Activated naive CD8-positive, alpha-beta T cell treated with anti-CD3 and anti-CD28 coated beads for 36 hours (primary cell): ENCODE measurements at regions not wholly inside any gene's neighbourhood (a gene's known extent, or its start where the extent isn't known, plus 50 kb on each side); places are given as distances from the start of the nearest gene placed in this dataset.
"Not testable (repeated sequence)": the region's sequence is repeated elsewhere in the genome, so short reads cannot be mapped to it uniquely, and the experiment has no call there.

ENCODE experiments used
- DNase-seq: peaks from one replicate; pipeline ENCODE4 v3.0.0; 2021
- H3K27ac Mint-ChIP-seq: one replicate; pipeline ENCODE4 v1.8.0; 2022; ENCODE audit warnings: mild to moderate bottlenecking, moderate library complexity, mixed read lengths
- H3K27me3 Mint-ChIP-seq: one replicate; pipeline ENCODE4 v1.8.0; 2022; ENCODE audit warnings: mild to moderate bottlenecking, mixed read lengths
- H3K36me3 Mint-ChIP-seq: one replicate; pipeline ENCODE4 v1.8.0; 2021; ENCODE audit warnings: mild to moderate bottlenecking, mixed read lengths
- H3K4me1 Mint-ChIP-seq: one replicate; pipeline ENCODE4 v1.8.0; 2021; ENCODE audit warnings: mixed read lengths
- H3K4me3 Mint-ChIP-seq: one replicate; pipeline ENCODE4 v1.8.0; 2022; ENCODE audit warnings: mild to moderate bottlenecking, moderate library complexity, mixed read lengths
- H3K9me3 Mint-ChIP-seq: one replicate; pipeline ENCODE4 v1.8.0; 2022; ENCODE audit warnings: mixed read lengths

DNA sequence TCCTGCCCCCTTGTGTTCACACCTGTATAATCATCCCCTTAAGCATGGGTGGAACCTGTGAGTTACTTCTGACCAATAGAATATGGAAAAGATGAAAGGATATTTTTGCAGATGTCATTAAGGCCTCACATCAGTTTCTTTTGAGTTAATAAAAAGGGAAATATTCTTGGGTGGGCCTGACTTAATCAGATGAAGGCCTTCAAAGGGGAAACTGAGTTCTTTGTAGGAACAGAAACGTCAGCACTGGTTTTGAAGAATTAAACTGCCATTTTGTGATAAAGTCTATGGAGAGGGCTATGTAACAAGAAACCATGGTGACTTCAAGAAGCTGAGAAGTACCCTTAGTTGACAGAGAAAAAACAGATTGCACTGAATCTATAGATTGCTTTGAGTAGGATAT, 168.7 kb upstream of the CNTNAP4 start:
- Mint-ChIP-seq H3K4me1 (no peaks in the 10 kb centered on the region), H3K4me3 (no peak overlapping the region)

DNA sequence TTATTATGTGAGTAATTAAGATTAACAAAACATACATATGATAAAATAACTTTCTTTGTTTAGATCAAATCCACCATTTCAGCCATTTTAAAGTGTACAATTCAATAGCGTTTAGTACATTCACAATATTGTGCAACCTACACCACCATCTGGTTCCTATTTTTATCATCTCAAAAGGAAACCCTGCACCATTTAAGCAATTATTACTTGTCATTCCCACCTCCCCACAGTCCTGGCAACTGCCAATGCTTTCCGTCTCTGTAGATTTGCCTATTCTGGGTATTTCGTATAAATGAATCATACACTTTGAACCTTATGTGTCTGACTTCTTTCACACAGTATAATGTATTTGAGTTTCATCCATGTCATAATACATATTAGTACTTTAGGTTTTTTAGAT, 162.5 kb upstream of the CNTNAP4 start:
- Mint-ChIP-seq H3K27ac (no peak overlapping the region), H3K36me3 (no peaks in the 10 kb centered on the region), H3K4me1 (no peaks in the 10 kb centered on the region), H3K9me3 (peaks cover 4% of the 10 kb centered on the region), H3K27me3 (no peaks in the 10 kb centered on the region), H3K4me3 (no peak overlapping the region)
- no peak for DNase-seq

More for the DNA sequence above, 168.7 kb upstream of the CNTNAP4 start:
- H3K27me3 Mint-ChIP-seq = no peaks in the 10 kb centered on the region
- no peak overlapping the region for H3K27ac Mint-ChIP-seq
- DNase-seq = no peak
- peaks cover 8% of the 10 kb centered on the region for H3K9me3 Mint-ChIP-seq
- no peaks in the 10 kb centered on the region for H3K36me3 Mint-ChIP-seq

DNA sequence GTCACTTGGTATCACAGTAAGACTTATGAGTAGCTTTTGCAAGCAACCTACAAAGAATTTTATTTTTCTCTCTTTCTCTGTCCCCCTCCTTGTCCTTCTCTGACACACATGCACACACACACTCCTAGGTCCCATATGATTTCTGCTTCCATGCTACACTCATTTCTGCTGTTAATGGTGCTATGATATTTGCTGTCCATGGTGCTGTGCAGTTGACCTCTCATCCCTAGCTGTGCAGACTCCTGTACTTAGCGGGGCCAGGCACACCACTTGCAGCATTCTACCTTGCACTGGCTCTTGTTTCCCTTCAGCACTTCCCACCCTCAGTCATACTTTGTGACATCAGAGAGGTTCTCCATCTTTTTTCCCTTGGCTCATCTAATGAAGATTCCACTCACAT, 158.9 kb upstream of the CNTNAP4 start:
- Mint-ChIP-seq H3K4me3 (no peak overlapping the region), H3K27me3 (no peaks in the 10 kb centered on the region), H3K36me3 (no peaks in the 10 kb centered on the region), H3K27ac (no peak overlapping the region), H3K4me1 (no peaks in the 10 kb centered on the region), H3K9me3 (peaks cover 2% of the 10 kb centered on the region)
- no peak for DNase-seq

DNA sequence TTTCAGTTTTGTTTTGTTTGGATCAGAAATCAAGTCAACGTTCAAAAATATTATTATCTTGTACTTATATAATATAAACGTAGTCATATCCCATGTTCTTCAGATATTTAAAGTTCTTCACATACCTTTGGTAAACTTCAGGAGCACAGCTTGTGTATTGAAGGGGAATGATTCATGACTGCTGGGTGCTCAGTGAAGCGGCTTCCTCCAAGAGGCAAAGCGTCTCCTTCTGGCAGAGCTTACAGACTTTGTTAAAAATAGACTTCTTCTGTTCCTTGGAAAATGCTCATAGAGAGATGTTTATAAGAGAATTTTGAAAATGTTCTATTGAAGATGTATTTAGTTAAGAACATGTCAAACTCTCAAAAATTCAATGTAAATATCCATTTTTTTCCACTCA, 155.6 kb upstream of the CNTNAP4 start:
- H3K27ac Mint-ChIP-seq = no peak overlapping the region
- DNase-seq = no peak
- no peaks in the 10 kb centered on the region for H3K4me1 Mint-ChIP-seq
- H3K36me3 Mint-ChIP-seq = no peaks in the 10 kb centered on the region
- H3K4me3 Mint-ChIP-seq = no peak overlapping the region
- H3K9me3 Mint-ChIP-seq = no peaks in the 10 kb centered on the region
- no peaks in the 10 kb centered on the region for H3K27me3 Mint-ChIP-seq

DNA sequence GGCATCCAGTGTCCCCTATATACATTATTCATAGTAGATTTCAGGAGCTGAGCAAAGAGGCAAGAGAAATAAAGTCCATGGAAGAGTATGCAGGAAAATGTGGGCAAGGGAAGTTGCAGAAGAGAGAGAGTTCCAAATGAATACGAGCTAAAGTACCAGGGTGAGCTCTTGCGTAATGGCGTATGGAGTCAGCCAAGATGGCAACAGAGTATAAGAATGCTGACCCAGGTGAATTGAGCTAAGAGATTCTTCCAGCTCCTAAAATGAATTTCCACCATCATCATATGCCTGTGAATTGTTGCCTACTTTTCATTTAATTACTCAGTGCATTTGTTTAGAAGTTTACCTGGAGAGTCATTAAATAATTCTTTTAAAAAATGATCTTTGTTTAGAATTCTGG, 153.2 kb upstream of the CNTNAP4 start:
- no peaks in the 10 kb centered on the region for H3K9me3 Mint-ChIP-seq

DNA sequence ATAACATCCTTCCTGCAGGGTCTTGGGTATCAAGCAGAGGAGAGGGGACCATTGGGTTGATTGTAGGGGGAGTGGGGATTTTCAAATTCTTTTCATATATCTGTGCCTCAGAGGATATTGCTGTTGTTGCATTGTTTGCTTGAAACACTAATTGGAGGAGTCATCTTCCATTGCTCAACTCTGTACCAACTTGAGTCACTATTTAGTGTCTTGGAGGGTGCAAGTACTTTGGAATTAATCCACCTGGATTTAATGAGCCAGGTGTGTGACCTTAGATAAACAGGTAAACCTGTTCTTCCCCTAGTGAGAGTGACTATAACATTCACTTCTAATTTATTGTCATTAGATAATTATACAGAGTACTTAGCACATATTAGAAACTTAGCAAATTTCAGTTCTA, 151.3 kb upstream of the CNTNAP4 start:
- no peak for DNase-seq
- H3K36me3 Mint-ChIP-seq = no peaks in the 10 kb centered on the region
- H3K27me3 Mint-ChIP-seq = no peaks in the 10 kb centered on the region
- no peak overlapping the region for H3K4me3 Mint-ChIP-seq
- H3K4me1 Mint-ChIP-seq = no peaks in the 10 kb centered on the region
- peaks cover 2% of the 10 kb centered on the region for H3K9me3 Mint-ChIP-seq
- no peak overlapping the region for H3K27ac Mint-ChIP-seq

More for the DNA sequence above, 153.2 kb upstream of the CNTNAP4 start:
- H3K36me3 Mint-ChIP-seq = no peaks in the 10 kb centered on the region
- no peak for DNase-seq
- no peaks in the 10 kb centered on the region for H3K4me1 Mint-ChIP-seq
- no peaks in the 10 kb centered on the region for H3K27me3 Mint-ChIP-seq
- no peak overlapping the region for H3K4me3 Mint-ChIP-seq
- H3K27ac Mint-ChIP-seq = no peak overlapping the region

DNA sequence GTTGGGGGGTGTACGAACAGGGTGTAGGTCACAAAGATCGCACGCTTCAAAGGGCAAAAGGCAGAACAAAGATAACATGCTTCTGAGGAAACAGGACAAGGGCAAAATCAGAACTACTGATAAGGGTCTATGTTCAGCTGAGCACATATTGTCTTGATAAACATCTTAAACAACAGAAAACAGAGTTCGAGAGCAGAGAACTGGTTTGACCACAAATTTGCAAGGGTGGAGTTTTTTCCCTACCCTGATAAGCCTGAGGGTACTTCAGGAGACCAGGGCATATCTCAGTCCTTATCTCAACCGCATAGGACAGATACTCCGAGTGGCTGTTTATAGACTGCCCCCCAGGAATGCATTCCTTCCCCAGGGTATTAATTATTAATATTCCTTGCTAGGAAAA, 139.1 kb upstream of the CNTNAP4 start:
- H3K9me3 Mint-ChIP-seq, H3K36me3 Mint-ChIP-seq, H3K4me3 Mint-ChIP-seq, H3K4me1 Mint-ChIP-seq, H3K27me3 Mint-ChIP-seq, DNase-seq, H3K27ac Mint-ChIP-seq: not testable (repeated sequence)

DNA sequence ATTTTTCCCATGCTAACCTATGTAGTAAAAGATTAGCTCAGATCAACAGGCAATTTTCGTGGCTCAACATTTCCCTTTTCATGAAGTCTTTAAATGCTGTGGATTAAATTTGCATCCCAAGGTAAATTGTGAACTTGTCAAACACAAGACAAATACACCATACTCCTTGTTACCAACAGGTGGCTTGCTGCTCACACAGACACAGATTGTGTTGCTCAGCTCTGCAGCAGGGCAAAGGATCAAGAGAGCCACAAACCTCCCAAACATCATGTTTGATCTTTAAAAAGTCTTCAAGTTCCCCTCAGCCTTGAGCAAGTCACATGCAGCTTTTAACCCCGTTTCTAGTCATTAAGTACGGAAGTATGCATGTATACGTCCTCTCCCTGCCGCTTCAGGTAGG, 119.6 kb upstream of the CNTNAP4 start:
- no peak for DNase-seq
- no peaks in the 10 kb centered on the region for H3K36me3 Mint-ChIP-seq
- no peak overlapping the region for H3K27ac Mint-ChIP-seq
- H3K4me3 Mint-ChIP-seq = no peak overlapping the region
- H3K27me3 Mint-ChIP-seq = no peaks in the 10 kb centered on the region
- H3K4me1 Mint-ChIP-seq = no peaks in the 10 kb centered on the region
- H3K9me3 Mint-ChIP-seq = no peaks in the 10 kb centered on the region

DNA sequence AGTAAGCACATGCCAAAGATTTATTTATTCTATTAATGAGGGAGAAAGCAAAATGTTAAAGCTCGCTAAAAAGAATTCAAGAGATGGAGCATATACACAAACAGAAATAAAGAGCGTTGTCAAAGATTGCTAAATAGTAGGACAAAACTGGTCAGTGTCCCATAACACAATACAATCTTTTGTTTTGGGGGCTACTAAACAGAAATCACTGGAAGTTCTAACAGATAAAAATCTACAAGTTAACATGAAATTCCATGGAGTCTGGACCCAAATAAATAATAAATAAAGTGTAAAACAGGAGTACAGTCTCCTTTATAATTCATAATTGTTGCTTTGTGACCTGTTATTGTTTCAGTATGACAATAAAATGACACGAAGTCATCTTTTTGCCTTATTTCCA, 115.2 kb upstream of the CNTNAP4 start:
- no peaks in the 10 kb centered on the region for H3K9me3 Mint-ChIP-seq
- H3K27me3 Mint-ChIP-seq = no peaks in the 10 kb centered on the region
- no peak overlapping the region for H3K27ac Mint-ChIP-seq
- H3K36me3 Mint-ChIP-seq = no peaks in the 10 kb centered on the region
- DNase-seq = no peak
- H3K4me3 Mint-ChIP-seq = no peak overlapping the region
- no peaks in the 10 kb centered on the region for H3K4me1 Mint-ChIP-seq

DNA sequence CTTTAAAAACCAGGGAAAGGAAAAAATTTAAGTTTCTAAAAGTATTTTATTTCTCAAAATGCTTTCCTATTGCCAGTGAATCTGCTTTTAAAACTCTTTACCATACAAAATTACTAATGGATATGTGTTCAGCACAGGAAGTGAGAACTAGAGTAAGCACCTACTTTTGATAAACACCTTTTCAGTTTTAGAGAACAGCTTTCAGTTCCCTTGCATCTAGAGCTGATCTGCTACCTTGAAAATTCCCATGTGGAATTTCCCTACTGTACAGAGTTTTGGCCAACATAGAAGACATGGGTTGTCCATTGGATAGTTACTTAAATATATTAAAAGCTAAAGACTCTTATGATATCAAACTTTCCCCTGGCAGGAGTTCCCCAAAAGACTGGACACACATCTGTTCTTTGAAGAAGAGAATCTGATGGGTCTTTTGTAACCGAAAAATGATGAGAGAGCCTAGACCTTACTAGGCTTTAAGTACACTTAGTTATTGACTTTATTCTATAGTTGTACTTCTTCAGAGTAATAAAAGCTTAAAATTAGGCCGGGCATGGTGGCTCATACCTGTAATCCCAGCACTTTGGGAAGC, 112.1 kb upstream of the CNTNAP4 start:
- no peak overlapping the region for H3K27ac Mint-ChIP-seq

DNA sequence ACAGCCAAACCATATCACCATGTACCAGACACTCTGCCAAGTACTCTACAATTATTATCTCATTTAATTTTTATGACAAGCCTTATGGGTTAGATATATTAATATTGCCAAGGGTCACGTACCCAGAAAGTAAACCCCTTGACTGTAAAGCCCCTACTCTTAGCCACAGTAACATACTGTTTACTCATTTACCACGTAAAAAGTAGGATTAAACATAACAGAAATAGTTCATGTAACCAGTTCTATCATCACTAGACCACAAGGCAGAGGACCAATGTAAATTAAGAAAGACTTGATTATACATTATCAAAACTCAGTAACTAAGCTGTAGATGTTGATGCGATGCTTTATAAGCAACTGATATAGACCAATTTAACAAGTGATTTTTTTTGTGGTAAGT, 101.5 kb upstream of the CNTNAP4 start:
- Mint-ChIP-seq H3K27me3 (no peaks in the 10 kb centered on the region), H3K36me3 (no peaks in the 10 kb centered on the region), H3K27ac (no peak overlapping the region), H3K4me3 (no peak overlapping the region), H3K4me1 (no peaks in the 10 kb centered on the region), H3K9me3 (peaks cover 9% of the 10 kb centered on the region)
- no peak for DNase-seq

More for the DNA sequence above, 112.1 kb upstream of the CNTNAP4 start:
- no peak for DNase-seq
- no peaks in the 10 kb centered on the region for H3K36me3 Mint-ChIP-seq
- H3K4me1 Mint-ChIP-seq = no peaks in the 10 kb centered on the region
- H3K9me3 Mint-ChIP-seq = no peaks in the 10 kb centered on the region
- no peaks in the 10 kb centered on the region for H3K27me3 Mint-ChIP-seq
- no peak overlapping the region for H3K4me3 Mint-ChIP-seq

DNA sequence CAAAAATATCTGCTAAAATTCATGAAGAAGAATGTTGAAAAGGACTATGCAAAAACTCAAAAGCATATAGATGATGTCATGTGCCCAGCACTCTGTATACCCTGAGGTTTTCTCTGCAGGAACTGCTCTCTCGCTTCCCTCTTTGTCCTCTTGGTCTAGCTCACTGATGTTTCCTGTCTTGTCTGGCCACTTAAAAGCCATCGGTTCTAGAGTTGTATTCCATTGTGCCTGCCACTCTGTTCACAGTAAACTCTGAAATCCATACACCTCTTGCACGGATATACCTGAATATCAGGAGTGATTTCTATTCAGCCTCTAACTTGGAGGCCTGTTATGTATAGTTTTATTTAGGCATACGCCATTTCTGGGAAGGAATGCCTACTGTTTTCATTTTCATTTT, 101.0 kb upstream of the CNTNAP4 start:
- H3K4me3 Mint-ChIP-seq = no peak overlapping the region
- H3K27me3 Mint-ChIP-seq = no peaks in the 10 kb centered on the region
- H3K36me3 Mint-ChIP-seq = no peaks in the 10 kb centered on the region
- H3K9me3 Mint-ChIP-seq = peaks cover 9% of the 10 kb centered on the region
- H3K27ac Mint-ChIP-seq = no peak overlapping the region
- H3K4me1 Mint-ChIP-seq = no peaks in the 10 kb centered on the region
- DNase-seq = no peak

DNA sequence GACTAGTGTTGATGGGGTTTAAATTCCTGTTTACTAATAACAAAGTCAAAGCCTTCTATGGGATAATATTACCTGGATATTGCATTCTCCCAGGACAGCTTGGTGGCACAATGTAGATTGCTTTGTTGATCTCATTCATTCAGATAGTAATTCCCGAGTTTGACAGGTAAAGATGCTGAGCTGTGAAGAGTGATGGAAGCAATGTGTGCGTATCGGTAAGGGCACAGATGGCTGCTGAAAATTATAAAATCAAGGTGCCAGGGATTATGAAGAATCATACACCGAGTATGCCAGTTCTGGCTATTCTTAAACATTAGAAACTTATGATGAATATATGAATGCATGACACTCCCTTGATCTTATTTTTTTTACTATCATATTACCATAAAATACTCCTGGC, 100.6 kb upstream of the CNTNAP4 start:
- Mint-ChIP-seq H3K4me3 (no peak overlapping the region), H3K9me3 (peaks cover 7% of the 10 kb centered on the region), H3K27ac (no peak overlapping the region), H3K36me3 (no peaks in the 10 kb centered on the region), H3K27me3 (no peaks in the 10 kb centered on the region), H3K4me1 (no peaks in the 10 kb centered on the region)
- no peak for DNase-seq

DNA sequence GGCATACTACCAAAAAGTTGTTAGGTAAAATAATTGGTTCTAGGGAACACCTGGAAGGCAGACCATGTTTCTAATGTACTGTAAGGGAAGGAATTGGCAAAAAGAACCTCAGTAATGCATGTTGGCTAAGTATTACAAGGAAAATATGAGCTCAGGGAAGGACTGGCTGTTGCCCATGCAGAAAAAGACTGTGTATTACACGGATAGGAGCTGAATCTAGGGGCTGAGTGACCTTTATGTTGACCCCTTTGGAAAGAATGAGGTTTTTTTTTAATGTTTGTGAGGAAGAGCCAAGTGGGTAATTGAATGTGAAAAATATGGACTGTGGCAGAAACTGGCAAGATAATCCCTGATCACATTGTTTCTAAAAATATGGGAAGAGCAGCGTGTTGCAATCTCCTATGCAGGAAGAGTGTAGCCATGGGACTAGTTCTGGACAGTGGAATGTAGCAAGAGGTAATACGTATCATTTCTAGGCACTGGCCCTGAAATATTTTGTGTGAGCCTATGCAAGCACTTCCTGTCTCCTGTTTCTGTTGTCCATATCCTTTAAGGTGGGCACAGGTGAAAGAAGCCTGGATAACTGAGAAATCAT, 95.1 kb upstream of the CNTNAP4 start:
- Mint-ChIP-seq H3K4me1 (no peaks in the 10 kb centered on the region), H3K27me3 (no peaks in the 10 kb centered on the region), H3K27ac (no peak overlapping the region), H3K36me3 (no peaks in the 10 kb centered on the region), H3K4me3 (no peak overlapping the region), H3K9me3 (peaks cover 6% of the 10 kb centered on the region)
- DNase-seq = no peak

DNA sequence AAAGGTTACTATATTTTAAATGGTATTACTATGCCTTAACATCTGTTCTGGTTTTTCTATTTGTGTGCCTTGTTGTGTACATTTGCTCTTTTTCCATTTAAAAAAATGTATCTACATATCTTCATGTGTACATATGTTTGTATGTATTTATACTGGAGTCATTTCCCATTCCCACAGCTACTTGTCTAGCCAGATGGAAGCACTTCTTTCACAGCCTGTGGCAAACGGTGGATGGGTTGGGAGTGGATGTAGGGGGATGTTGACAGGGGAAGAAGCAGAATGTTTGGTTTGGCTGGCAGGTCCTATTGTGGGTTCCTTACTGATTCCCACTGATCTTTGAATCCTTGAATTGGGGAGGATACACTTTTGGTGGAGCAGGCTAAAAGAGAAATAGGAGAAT, 93.6 kb upstream of the CNTNAP4 start:
- H3K36me3 Mint-ChIP-seq = no peaks in the 10 kb centered on the region
- no peak for DNase-seq
- H3K27ac Mint-ChIP-seq = no peak overlapping the region
- peaks cover 15% of the 10 kb centered on the region for H3K9me3 Mint-ChIP-seq
- H3K4me1 Mint-ChIP-seq = no peaks in the 10 kb centered on the region
- no peaks in the 10 kb centered on the region for H3K27me3 Mint-ChIP-seq
- H3K4me3 Mint-ChIP-seq = no peak overlapping the region

DNA sequence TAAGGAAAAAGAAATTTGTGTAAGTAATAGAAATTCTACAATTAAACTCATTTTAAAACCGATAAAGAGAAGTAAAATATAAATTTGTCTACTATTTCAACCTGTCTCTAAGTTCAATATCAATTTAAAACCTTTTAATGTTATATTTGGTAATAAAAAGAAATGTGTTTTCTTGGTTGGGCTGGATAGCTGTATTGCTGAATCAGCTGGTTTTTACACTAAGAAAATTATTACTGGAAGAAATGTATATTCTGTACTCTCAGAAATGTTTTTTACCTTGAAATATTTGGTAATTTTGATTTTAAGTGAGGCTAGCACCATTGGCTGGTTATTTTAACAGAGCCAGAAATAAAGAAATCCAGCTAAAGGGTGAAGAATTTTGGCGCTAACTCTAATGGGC, 87.1 kb upstream of the CNTNAP4 start:
- DNase-seq = no peak
- Mint-ChIP-seq H3K4me1 (no peaks in the 10 kb centered on the region), H3K9me3 (peaks cover 15% of the 10 kb centered on the region), H3K36me3 (no peaks in the 10 kb centered on the region), H3K27ac (no peak overlapping the region), H3K4me3 (no peak overlapping the region), H3K27me3 (no peaks in the 10 kb centered on the region)
